HepG2 (cell line): ENCODE measurements at regions not wholly inside any gene's neighbourhood (a gene's known extent, or its start where the extent isn't known, plus 50 kb on each side); places are given as distances from the start of the nearest gene placed in this dataset.
"Not testable (repeated sequence)": the region's sequence is repeated elsewhere in the genome, so short reads cannot be mapped to it uniquely, and the experiment has no call there.

Experiments
- ATAC-seq: fragments of 200-7000 bp; cut with Tn5 transposase; 3 replicates; pipeline ENCODE4 v1.9.1; 2020; ENCODE audit warnings: mild to moderate bottlenecking, moderate library complexity
- BruUV-seq: library from RNA; stranded (reverse); fragments of 400-500 nt; replicated peaks from 2 replicates; lab custom pipeline; 2021; lab: Mats Ljungman, UMichigan
- CTCF ChIA-PET: fragments of 300-600 bp; formaldehyde crosslinking; extraction: SDS; loops from one replicate; lab custom pipeline; 2021; ENCODE audit warnings: low total read pairs, inconsistent platforms, low intra/inter-chr PET ratio; lab: Yijun Ruan, JAX
- POLR2A ChIA-PET: fragments of 350-600 bp; sonication (Branson Sonifier 250); formaldehyde crosslinking; loops from one replicate; lab custom pipeline; 2020; ENCODE audit warnings: antibody characterized with exemption, inconsistent platforms; lab: Yijun Ruan, JAX
- DNase-seq: peaks from one replicate; pipeline ENCODE4 v3.0.0-alpha.2; 2015; ENCODE audit warnings: low spot score
- FAIRE-seq: peaks from 3 replicates; lab custom pipeline; 2011; peaks lifted over from hg19 to GRCh38; lab: Jason Lieb, UNC
- H2AFZ ChIP-seq: one replicate; pipeline ENCODE4 v1.6.1; 2011; ENCODE audit warnings: low read length, inconsistent platforms
- H3K27ac ChIP-seq: fragments of 300-600 bp; 3 replicates; pipeline ENCODE4 v1.8.0; 2011; ENCODE audit warnings: mixed run types, mild to moderate bottlenecking, mixed read lengths, low read length, inconsistent platforms; ENCODE audit not compliant: insufficient read depth; ENCODE audit errors: extremely low read length
- H3K27me3 ChIP-seq, 2 experiments: fragments of 200-600 bp in 1 of 2; 2 replicates in 1 of 2; 3 replicates in 1 of 2; pipeline versions ENCODE4 v1.6.0 to v1.8.0; 2011; ENCODE audit warnings: low read length in 2 of 2, mild to moderate bottlenecking in 2 of 2, moderate library complexity in 2 of 2, inconsistent platforms in 1 of 2; ENCODE audit not compliant: insufficient read depth in 2 of 2, control insufficient read depth in 1 of 2
- H3K36me3 ChIP-seq, 2 experiments: fragments of 200-600 bp in 1 of 2; replicated peaks in 1 of 2; 2 replicates in 1 of 2; 3 replicates in 1 of 2; pipeline versions ENCODE4 v1.5.1 to v1.8.0; 2011; ENCODE audit warnings: low read length in 2 of 2, inconsistent platforms in 1 of 2; ENCODE audit not compliant: insufficient read depth in 2 of 2, control insufficient read depth in 1 of 2
- H3K4me1 ChIP-seq: 2 replicates; pipeline ENCODE4 v1.5.1; 2012; ENCODE audit warnings: low read length, inconsistent platforms; ENCODE audit not compliant: insufficient read depth
- H3K4me2 ChIP-seq: 2 replicates; pipeline ENCODE4 v1.6.0; 2011; ENCODE audit warnings: low read depth, low read length, inconsistent platforms
- H3K4me3 ChIP-seq, 3 experiments: fragments of 200-600 bp in 1 of 3; sonication (generic), shearing (Covaris generic) in 1 of 3; replicated peaks in 1 of 3; 2 replicates each; pipeline ENCODE4 v1.5.1; 2011 to 2016; ENCODE audit warnings: low read length in 3 of 3, inconsistent platforms in 2 of 3, low read depth in 2 of 3, mild to moderate bottlenecking in 2 of 3, control low read depth in 1 of 3, mixed read lengths in 1 of 3; ENCODE audit not compliant: insufficient read depth in 1 of 3
- H3K79me2 ChIP-seq: one replicate; pipeline ENCODE4 v1.6.1; 2011; ENCODE audit warnings: low read length, inconsistent platforms; ENCODE audit not compliant: insufficient read depth
- H3K9ac ChIP-seq: 2 replicates; pipeline ENCODE4 v1.6.0; 2011; ENCODE audit warnings: mild to moderate bottlenecking, low read depth, low read length, inconsistent platforms; ENCODE audit not compliant: insufficient read depth
- H3K9me3 ChIP-seq: 2 replicates; pipeline ENCODE4 v1.5.1; 2012; ENCODE audit warnings: mild to moderate bottlenecking, low read length
- H4K20me1 ChIP-seq: 2 replicates; pipeline ENCODE4 v1.6.0; 2011; ENCODE audit warnings: inconsistent platforms, mild to moderate bottlenecking, low read length, moderate library complexity; ENCODE audit not compliant: insufficient read depth
- CREB3 ChIP-seq: sonication (generic); formaldehyde crosslinking; IDR thresholded peaks from 2 replicates; pipeline ENCODE4 v1.5.0; 2020; ENCODE audit warnings: missing genetic modification reagents
- EP300 ChIP-seq, 3 experiments: sonication (generic) in 1 of 3; formaldehyde crosslinking in 1 of 3; IDR thresholded peaks; 2 replicates each; pipeline versions ENCODE4 v1.5.1 to v1.6.1; 2011 to 2020; ENCODE audit warnings: low read depth in 2 of 3, low read length in 2 of 3, borderline replicate concordance in 1 of 3, improper control_type of control experiment in 1 of 3, mild to moderate bottlenecking in 1 of 3, missing genetic modification reagents in 1 of 3, moderate library complexity in 1 of 3
- NR3C1 ChIP-seq: sonication (generic); formaldehyde crosslinking; IDR thresholded peaks from 2 replicates; pipeline ENCODE4 v1.4.0; 2020; ENCODE audit warnings: missing genetic modification reagents
- SAFB2 ChIP-seq: sonication (generic); formaldehyde crosslinking; IDR thresholded peaks from 2 replicates; pipeline ENCODE4 v1.5.1; 2020; ENCODE audit warnings: missing genetic modification reagents, low read depth, mild to moderate bottlenecking, borderline replicate concordance
- TBX3 ChIP-seq: fragments of 450-650 bp; IDR thresholded peaks from 2 replicates; pipeline ENCODE4 v1.6.1; 2017; ENCODE audit warnings: antibody characterized with exemption, mild to moderate bottlenecking, inconsistent platforms, borderline replicate concordance
- ZNF12 ChIP-seq: sonication (generic); formaldehyde crosslinking; IDR thresholded peaks from 2 replicates; pipeline ENCODE4 v1.5.0; 2020; ENCODE audit warnings: missing genetic modification reagents
- ZSCAN5A ChIP-seq: sonication (generic); formaldehyde crosslinking; IDR thresholded peaks from 2 replicates; pipeline ENCODE4 v1.8.0; 2022; ENCODE audit warnings: mild to moderate bottlenecking, missing genetic modification reagents, borderline replicate concordance
- WGBS: methylation state at CpG from one replicate; pipeline ENCODE4 v1.1.6; 2017; ENCODE audit warnings: low lambda C conversion rate; 5-methylcytosine and 5-hydroxymethylcytosine counted together
- in situ Hi-C: cut with HindIII; loops from 2 replicates; pipeline ENCODE4 v1.10.0; 2017; ENCODE audit warnings: low pct_unique_long_range_greater_than_20kb; ENCODE audit not compliant: extremely low pct_ligation_motif_present
- intact Hi-C: fragments of 100-400 bp; cut with micrococcal nuclease; formaldehyde crosslinking; loops from one replicate; pipeline ENCODE4 v1.10.0; 2022; ENCODE audit not compliant: unreplicated experiment
- TF ChIP-seq, protein P1 (sequence below): sonication (generic); formaldehyde crosslinking; IDR thresholded peaks from 2 replicates; pipeline ENCODE4 v1.8.1; 2022; ENCODE audit warnings: low read depth, mild to moderate bottlenecking, missing genetic modification reagents
- TF ChIP-seq, protein P2 (sequence below): sonication (generic); formaldehyde crosslinking; IDR thresholded peaks from 2 replicates; pipeline ENCODE4 v1.5.0; 2020; ENCODE audit warnings: mild to moderate bottlenecking, missing genetic modification reagents, moderate library complexity

DNA sequence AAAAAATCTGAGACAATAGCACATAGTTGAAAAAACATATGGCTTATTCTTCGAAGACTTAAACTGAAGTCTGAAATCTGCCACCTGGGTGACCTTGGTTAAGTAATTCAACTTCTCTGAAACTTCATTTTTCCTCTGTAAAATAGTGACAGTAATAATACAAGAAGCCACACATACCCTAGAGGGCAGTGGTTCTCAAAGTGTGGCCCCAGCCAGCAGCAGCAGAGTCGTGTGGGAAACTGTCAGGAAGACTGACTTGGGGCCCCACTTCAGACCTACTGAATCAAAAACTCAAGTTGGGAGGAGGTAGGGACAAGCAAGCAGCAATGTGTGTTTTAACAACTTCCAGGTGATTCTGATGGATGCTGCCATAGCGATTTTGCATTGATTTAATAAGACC, 249.9 kb downstream of the HNRNPD start (continued):
- TF ChIP-seq ZNF12 (CRISPR knock-in tag) (no peak), EP300 (IDR thresholded peaks at IDR 0.05; ENCODE audit: low read depth in 2 of 2, low read length in 2 of 2) (no peak), EP300 (CRISPR knock-in tag; IDR thresholded peaks at IDR 0.05; ENCODE audit: borderline replicate concordance) (no peak)

DNA sequence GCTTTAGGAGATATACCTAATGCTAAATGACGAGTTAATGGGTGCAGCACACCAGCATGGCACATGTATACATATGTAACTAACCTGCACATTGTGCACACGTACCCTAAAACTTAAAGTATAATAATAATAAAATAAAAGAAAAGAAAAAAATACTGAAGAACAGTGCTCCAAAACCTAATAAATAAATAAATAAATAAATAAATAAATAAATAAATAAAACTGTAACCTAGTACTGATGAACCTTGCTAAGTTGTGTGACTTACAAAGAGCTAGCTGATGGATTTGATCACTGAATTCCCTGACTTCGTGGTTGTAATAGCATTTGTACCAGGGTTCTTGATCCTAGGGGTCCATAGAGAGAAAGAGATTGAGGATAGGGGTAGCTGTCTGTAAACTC, 258.6 kb downstream of the HNRNPD start:
- H3K4me1 ChIP-seq, H3K79me2 ChIP-seq, H3K9me3 ChIP-seq, H4K20me1 ChIP-seq, H3K27me3 ChIP-seq, intact Hi-C loops, H3K36me3 ChIP-seq, H3K9ac ChIP-seq, DNase-seq, H2AFZ ChIP-seq, H3K4me2 ChIP-seq, CTCF ChIA-PET, FAIRE-seq, H3K4me3 ChIP-seq, ATAC-seq, in situ Hi-C loops, BruUV-seq, H3K27ac ChIP-seq, POLR2A ChIA-PET: not testable (repeated sequence)
- WGBS = 23% methylated on average over 3 of the region's 3 CpGs

DNA sequence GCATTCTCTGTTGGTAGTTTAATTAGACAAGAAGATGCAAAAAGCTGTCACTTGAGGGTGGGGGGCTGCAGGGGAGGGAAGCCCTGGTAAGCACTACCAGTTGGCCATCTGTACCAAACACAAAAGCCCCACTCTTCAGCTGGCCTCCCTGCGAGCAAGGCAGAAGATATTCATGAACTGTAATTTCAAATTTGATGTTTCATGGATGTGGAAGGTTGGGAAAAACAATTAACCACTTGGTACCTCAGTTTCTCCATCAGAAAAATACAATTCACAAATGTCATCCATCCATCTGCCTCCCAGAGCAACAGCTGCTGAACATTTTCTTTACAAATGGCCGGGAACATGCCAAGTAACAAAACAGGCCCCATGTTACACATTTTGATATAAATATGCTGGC, 265.3 kb downstream of the HNRNPD start:
- H3K36me3 ChIP-seq = no peaks in the 10 kb centered on the region
- DNase-seq (no peak), ATAC-seq (no peak), FAIRE-seq (no peak)
- no peaks in the 10 kb centered on the region for H3K9me3 ChIP-seq
- H3K79me2 ChIP-seq = no peaks in the 10 kb centered on the region
- H3K27ac ChIP-seq = no peak overlapping the region
- no peak overlapping the region for H2AFZ ChIP-seq
- WGBS = 4% methylated on average over 2 of the region's 2 CpGs
- no peaks in the 10 kb centered on the region for H4K20me1 ChIP-seq
- H3K9ac ChIP-seq = no peak overlapping the region
- no TSS peak for BruUV-seq
- H3K4me1 ChIP-seq = no peaks in the 10 kb centered on the region
- POLR2A ChIA-PET = no interaction called here
- CTCF ChIA-PET = no interaction called here
- H3K4me2 ChIP-seq = no peak overlapping the region
- H3K4me3 ChIP-seq = no peak overlapping the region
- in situ Hi-C loops (no loop called here), intact Hi-C loops (no loop called here)
- no peaks in the 10 kb centered on the region for H3K27me3 ChIP-seq
- no peak for TF ChIP-seq NR3C1
- TF ChIP-seq, protein P1, sequence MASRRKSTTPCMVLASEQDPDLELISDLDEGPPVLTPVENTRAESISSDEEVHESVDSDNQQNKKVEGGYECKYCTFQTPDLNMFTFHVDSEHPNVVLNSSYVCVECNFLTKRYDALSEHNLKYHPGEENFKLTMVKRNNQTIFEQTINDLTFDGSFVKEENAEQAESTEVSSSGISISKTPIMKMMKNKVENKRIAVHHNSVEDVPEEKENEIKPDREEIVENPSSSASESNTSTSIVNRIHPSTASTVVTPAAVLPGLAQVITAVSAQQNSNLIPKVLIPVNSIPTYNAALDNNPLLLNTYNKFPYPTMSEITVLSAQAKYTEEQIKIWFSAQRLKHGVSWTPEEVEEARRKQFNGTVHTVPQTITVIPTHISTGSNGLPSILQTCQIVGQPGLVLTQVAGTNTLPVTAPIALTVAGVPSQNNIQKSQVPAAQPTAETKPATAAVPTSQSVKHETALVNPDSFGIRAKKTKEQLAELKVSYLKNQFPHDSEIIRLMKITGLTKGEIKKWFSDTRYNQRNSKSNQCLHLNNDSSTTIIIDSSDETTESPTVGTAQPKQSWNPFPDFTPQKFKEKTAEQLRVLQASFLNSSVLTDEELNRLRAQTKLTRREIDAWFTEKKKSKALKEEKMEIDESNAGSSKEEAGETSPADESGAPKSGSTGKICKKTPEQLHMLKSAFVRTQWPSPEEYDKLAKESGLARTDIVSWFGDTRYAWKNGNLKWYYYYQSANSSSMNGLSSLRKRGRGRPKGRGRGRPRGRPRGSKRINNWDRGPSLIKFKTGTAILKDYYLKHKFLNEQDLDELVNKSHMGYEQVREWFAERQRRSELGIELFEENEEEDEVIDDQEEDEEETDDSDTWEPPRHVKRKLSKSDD (CRISPR knock-in tag) = no peak
- no peak for TF ChIP-seq CREB3 (CRISPR knock-in tag)
- TF ChIP-seq TBX3 = no peak
- TF ChIP-seq ZSCAN5A (CRISPR knock-in tag) = no peak
- no peak for TF ChIP-seq SAFB2
- TF ChIP-seq, protein P2, sequence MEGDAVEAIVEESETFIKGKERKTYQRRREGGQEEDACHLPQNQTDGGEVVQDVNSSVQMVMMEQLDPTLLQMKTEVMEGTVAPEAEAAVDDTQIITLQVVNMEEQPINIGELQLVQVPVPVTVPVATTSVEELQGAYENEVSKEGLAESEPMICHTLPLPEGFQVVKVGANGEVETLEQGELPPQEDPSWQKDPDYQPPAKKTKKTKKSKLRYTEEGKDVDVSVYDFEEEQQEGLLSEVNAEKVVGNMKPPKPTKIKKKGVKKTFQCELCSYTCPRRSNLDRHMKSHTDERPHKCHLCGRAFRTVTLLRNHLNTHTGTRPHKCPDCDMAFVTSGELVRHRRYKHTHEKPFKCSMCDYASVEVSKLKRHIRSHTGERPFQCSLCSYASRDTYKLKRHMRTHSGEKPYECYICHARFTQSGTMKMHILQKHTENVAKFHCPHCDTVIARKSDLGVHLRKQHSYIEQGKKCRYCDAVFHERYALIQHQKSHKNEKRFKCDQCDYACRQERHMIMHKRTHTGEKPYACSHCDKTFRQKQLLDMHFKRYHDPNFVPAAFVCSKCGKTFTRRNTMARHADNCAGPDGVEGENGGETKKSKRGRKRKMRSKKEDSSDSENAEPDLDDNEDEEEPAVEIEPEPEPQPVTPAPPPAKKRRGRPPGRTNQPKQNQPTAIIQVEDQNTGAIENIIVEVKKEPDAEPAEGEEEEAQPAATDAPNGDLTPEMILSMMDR (CRISPR knock-in tag) = no peak
